Stimulated activated CD4-positive, alpha-beta T cell treated with anti-CD3 and anti-CD28 coated beads, Interleukin-12 subunit alpha, Interleukin-12 subunit beta, amount 100 ng/mL, for 4 hours (primary cell): ENCODE measurements at regions not wholly inside any gene's neighbourhood (a gene's known extent, or its start where the extent isn't known, plus 50 kb on each side); places are given as distances from the start of the nearest gene placed in this dataset.

ENCODE experiments used
- DNase-seq: peaks from one replicate; pipeline ENCODE4 v3.0.0-alpha.2; 2020

DNA sequence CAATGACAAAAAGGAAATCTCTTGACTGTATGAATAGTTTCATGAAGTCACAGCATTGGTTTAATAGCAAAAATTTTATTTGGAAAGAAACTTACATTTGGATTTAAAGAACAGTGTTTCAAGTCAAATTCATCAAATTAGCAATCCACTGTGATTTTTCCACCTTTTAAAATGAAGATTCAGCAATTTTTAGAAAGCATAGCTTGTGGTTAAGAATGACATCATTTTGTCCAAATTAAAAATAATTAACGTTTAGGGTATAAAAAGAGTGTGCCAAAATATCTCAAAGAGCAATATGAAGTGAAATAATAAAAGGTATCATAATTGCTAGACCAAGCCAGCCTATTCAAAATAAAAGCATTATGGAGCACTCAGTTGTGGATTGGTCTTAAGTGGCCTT lies 114.6 kb downstream of the PAX1 start:
- DNase-seq: no peak

DNA sequence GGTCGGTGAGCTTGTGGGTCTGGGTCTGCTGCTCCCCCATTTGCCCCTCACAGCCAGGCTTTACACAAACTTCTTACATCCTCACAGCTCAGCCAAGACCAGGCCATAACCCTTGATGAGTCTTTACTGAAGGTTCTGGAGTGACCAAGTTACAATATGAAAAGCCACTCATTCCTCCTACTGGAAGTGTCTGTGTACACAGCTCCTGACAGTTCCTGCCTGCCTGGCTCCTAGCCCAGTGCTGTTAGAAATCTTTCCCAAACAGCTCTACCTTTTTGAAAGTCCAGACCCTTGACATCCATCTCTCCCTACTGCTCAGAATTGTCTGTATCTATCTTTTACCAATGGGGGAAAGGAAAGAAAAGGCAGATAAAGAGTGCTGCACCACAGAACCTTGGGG lies 106.9 kb downstream of the PAX1 start:
- DNase-seq: no peak

DNA sequence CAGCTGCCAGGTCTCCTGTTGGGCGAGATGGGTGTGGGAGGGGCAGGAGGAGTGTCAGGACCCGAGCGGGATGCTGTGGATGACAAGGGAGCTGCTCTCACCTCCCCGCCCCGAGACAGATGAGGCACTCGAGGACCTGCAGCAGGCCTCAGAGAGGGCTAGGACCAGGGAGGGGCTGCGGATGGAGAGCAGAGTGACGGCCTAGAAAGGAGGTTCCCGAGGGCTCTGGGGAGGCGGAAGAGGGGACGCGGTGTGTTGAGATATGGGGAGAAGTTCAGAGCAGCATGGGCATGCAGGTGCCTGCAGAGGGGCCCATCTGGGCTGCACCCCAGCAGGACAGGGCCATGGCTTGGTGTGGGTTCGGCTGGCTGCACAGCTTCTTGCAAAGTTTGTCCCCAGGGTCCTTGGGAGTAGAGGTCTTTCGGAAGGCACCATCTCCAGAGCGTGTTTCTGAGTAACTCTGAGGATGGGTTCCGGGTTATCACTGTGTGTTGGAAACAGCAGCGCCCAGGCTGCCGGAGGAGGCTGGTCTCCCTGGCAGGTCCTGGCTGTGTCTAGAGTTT lies 104.6 kb downstream of the PAX1 start:
- DNase-seq: no peak

- DNase-seq: peak; percentile 32
Measured at GRCh38 chr20:21808863-21809664, 103.6 kb downstream of the PAX1 start.

GRCh38 chr20:21808139-21808538 lies 102.7 kb downstream of the PAX1 start:
- no peak for DNase-seq

DNA sequence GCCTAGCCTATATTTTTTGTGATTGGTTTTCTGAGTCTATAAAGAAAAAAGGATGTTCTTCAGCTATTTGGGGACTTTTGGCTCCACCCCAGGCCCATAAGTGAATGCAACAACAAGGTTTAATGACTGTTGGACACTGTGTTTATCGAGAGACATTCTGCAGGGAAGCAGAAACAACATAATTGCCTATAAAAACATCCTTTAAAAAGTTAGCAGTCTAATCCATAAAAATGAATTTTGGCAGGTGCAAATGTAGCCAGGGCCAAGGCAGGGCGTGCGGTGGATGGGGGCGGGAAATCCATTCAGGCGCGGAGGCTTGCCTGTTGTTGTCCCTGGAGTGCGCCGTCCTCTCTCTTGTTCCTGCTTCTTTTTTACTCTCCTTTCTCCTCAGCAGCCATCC lies 99.3 kb downstream of the PAX1 start:
- DNase-seq: no peak

- DNase-seq: no peak
Measured at GRCh38 chr20:21801193-21801592, 95.7 kb downstream of the PAX1 start.

GRCh38 chr20:21798384-21798783 lies 92.9 kb downstream of the PAX1 start:
- no peak for DNase-seq

GRCh38 chr20:21796059-21796458 lies 90.6 kb downstream of the PAX1 start:
- DNase-seq: no peak

- no peak for DNase-seq
Measured at GRCh38 chr20:21788082-21788481, 82.6 kb downstream of the PAX1 start.

GRCh38 chr20:21781446-21782075 lies 76.1 kb downstream of the PAX1 start:
- no peak for DNase-seq

GRCh38 chr20:21780528-21780927 lies 75.1 kb downstream of the PAX1 start:
- no peak for DNase-seq
